Esophagus squamous epithelium (tissue), 4 donors: ENCODE measurements at regions not wholly inside any gene's neighbourhood (a gene's known extent, or its start where the extent isn't known, plus 50 kb on each side); places are given as distances from the start of the nearest gene placed in this dataset.

ENCODE experiments used
- CTCF ChIP-seq, 6 experiments: fragments of 450-650 bp in 4 of 6; fragments of 200-600 bp in 2 of 6; sonication (generic) in 2 of 6; IDR thresholded peaks; one replicate each; pipeline ENCODE4 v1.5.1; 2016 to 2019; ENCODE audit warnings: antibody characterized with exemption in 6 of 6, mild to moderate bottlenecking in 4 of 6, moderate library complexity in 4 of 6
- POLR2A ChIP-seq, 4 donors: fragments of 450-650 bp; IDR thresholded peaks; one replicate each; pipeline ENCODE4 v1.6.1; 2017; ENCODE audit warnings: antibody characterized with exemption in 4 of 4, mild to moderate bottlenecking in 4 of 4, moderate library complexity in 3 of 4

GRCh38 chr21:23639721-23640120 is 1967.6 kb downstream of the MRPL39 start:
- no peak for TF ChIP-seq CTCF (IDR thresholded peaks at IDR 0.05)
- no peak for TF ChIP-seq POLR2A (IDR thresholded peaks at IDR 0.05)
